Vagina (tissue), 2 donors: ENCODE measurements at regions not wholly inside any gene's neighbourhood (a gene's known extent, or its start where the extent isn't known, plus 50 kb on each side); places are given as distances from the start of the nearest gene placed in this dataset.

Experiments used
- CTCF ChIP-seq, 3 experiments: fragments of 450-650 bp in 2 of 3; fragments of 200-600 bp in 1 of 3; sonication (generic) in 1 of 3; IDR thresholded peaks; one replicate each; pipeline ENCODE4 v1.5.1; 2017 to 2019; ENCODE audit warnings: antibody characterized with exemption in 3 of 3, mild to moderate bottlenecking in 2 of 3, moderate library complexity in 2 of 3
- POLR2A ChIP-seq, 2 donors: fragments of 450-650 bp; IDR thresholded peaks; one replicate each; pipeline ENCODE4 v1.6.1; 2017; ENCODE audit warnings: antibody characterized with exemption in 2 of 2, mild to moderate bottlenecking in 2 of 2, moderate library complexity in 2 of 2

GRCh38 chr12:28065889-28066630, 93.5 kb upstream of the PTHLH start:
- TF ChIP-seq CTCF (IDR thresholded peaks at IDR 0.05) (no peak), POLR2A (IDR thresholded peaks at IDR 0.05) (no peak)
